Esophagus muscularis mucosa (tissue), 4 donors: ENCODE measurements at regions not wholly inside any gene's neighbourhood (a gene's known extent, or its start where the extent isn't known, plus 50 kb on each side); places are given as distances from the start of the nearest gene placed in this dataset.

ENCODE experiments used
- DNase-seq: peaks from one replicate; pipeline ENCODE4 v3.0.0-alpha.2; 2017; ENCODE audit errors: extremely low spot score
- H3K27ac ChIP-seq, 4 donors: fragments of 200-600 bp; sonication (generic); replicated peaks in 1 of 4; 1 replicate in 3 of 4; 2 replicates in 1 of 4; pipeline ENCODE4 v1.5.1; 2016 to 2019; ENCODE audit warnings: mild to moderate bottlenecking in 1 of 4
- H3K27me3 ChIP-seq, 4 donors: fragments of 200-600 bp; sonication (generic); one replicate each; pipeline versions ENCODE4 v1.5.1 to v1.6.0; 2016 to 2019
- H3K36me3 ChIP-seq, 4 donors: fragments of 200-600 bp; sonication (generic); one replicate each; pipeline ENCODE4 v1.5.1; 2016 to 2019
- H3K4me1 ChIP-seq, 4 donors: fragments of 200-600 bp; sonication (generic); one replicate each; pipeline ENCODE4 v1.5.1; 2016 to 2019
- H3K4me3 ChIP-seq, 4 donors: fragments of 200-600 bp; sonication (generic); 1 replicate in 2 of 4; 2 replicates in 2 of 4; pipeline ENCODE4 v1.5.1; 2016 to 2019; ENCODE audit warnings: mild to moderate bottlenecking in 4 of 4, moderate library complexity in 1 of 4
- H3K9me3 ChIP-seq, 4 donors: fragments of 200-600 bp; sonication (generic); 1 replicate in 3 of 4; 2 replicates in 1 of 4; pipeline ENCODE4 v1.5.1; 2016 to 2019
- EP300 ChIP-seq: sonication (generic); formaldehyde crosslinking; IDR thresholded peaks from one replicate; pipeline ENCODE4 v1.6.1; 2017; ENCODE audit warnings: antibody characterized with exemption
- POLR2A ChIP-seq: fragments of 450-650 bp; IDR thresholded peaks from one replicate; pipeline ENCODE4 v1.6.1; 2017; ENCODE audit warnings: antibody characterized with exemption, moderate library complexity, mild to moderate bottlenecking, low read depth
- POLR2AphosphoS5 ChIP-seq, 2 donors: sonication (generic); formaldehyde crosslinking; IDR thresholded peaks; one replicate each; pipeline ENCODE4 v1.6.1; 2017; ENCODE audit warnings: antibody characterized with exemption in 2 of 2
- WGBS: methylation state at CpG from one replicate; pipeline ENCODE4 v1.1.5; 2018; 5-methylcytosine and 5-hydroxymethylcytosine counted together
- intact Hi-C: fragments of 100-400 bp; cut with DNase I; formaldehyde crosslinking; loops from one replicate; pipeline ENCODE4 v1.15.1; 2023
- TF ChIP-seq, protein P1 (sequence below), 3 experiments: fragments of 200-600 bp in 2 of 3; fragments of 450-650 bp in 1 of 3; sonication (generic) in 2 of 3; IDR thresholded peaks; one replicate each; pipeline ENCODE4 v1.5.1; 2017 to 2019; ENCODE audit warnings: antibody characterized with exemption in 3 of 3, mild to moderate bottlenecking in 2 of 3, moderate library complexity in 1 of 3

DNA sequence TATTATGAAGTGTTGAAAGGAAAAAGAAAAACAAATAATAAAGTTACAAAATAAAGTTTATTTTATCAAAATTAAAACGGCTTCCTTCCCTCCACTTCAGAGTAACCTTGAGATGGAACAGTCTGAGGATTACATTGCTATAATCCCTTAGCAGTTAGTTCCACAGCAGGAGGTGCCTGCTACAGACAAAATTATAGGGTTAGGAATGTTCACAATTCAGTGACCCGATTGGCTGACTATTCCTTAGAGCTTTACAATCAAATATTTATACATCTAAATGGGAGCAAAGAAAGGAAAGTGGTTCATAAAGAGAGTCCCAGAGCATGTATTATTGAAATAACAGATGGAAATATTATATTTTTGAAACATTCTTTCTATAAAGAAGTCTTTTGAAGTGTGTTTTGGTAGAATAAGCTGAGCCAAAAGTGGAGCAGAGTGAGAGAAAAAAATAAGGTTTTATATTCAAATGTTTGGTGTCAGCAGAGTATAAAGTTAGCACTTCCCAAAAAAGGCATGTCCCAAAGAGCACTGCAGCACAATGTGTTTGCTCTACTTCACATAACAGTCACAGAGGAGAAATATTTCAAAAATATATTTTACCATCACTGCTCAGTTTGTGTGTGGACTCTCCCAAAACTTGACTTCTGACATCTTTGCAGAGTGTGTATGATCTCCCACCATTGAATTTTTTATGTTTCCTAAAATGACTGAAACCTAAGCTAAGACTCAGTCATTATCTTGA, 71.4 kb upstream of the GORAB start:
- 35% methylated on average over 2 of the region's 2 CpGs for WGBS
- no peaks in the 10 kb centered on the region for H3K9me3 ChIP-seq
- no peaks in the 10 kb centered on the region for H3K36me3 ChIP-seq
- TF ChIP-seq, protein P1, sequence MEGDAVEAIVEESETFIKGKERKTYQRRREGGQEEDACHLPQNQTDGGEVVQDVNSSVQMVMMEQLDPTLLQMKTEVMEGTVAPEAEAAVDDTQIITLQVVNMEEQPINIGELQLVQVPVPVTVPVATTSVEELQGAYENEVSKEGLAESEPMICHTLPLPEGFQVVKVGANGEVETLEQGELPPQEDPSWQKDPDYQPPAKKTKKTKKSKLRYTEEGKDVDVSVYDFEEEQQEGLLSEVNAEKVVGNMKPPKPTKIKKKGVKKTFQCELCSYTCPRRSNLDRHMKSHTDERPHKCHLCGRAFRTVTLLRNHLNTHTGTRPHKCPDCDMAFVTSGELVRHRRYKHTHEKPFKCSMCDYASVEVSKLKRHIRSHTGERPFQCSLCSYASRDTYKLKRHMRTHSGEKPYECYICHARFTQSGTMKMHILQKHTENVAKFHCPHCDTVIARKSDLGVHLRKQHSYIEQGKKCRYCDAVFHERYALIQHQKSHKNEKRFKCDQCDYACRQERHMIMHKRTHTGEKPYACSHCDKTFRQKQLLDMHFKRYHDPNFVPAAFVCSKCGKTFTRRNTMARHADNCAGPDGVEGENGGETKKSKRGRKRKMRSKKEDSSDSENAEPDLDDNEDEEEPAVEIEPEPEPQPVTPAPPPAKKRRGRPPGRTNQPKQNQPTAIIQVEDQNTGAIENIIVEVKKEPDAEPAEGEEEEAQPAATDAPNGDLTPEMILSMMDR (IDR thresholded peaks at IDR 0.05), result no peak
- TF ChIP-seq EP300 (no peak), POLR2AphosphoS5 (IDR thresholded peaks at IDR 0.05) (no peak), POLR2A (no peak)
- intact Hi-C loops, result no loop called here
- peaks cover 0 to 13% (median 8%) of the 10 kb centered on the region in 4 donors for H3K4me1 ChIP-seq
- H3K4me3 ChIP-seq, result no peak overlapping the region
- H3K27ac ChIP-seq, result no peak overlapping the region
- DNase-seq, result no peak
- H3K27me3 ChIP-seq, result no peaks in the 10 kb centered on the region

DNA sequence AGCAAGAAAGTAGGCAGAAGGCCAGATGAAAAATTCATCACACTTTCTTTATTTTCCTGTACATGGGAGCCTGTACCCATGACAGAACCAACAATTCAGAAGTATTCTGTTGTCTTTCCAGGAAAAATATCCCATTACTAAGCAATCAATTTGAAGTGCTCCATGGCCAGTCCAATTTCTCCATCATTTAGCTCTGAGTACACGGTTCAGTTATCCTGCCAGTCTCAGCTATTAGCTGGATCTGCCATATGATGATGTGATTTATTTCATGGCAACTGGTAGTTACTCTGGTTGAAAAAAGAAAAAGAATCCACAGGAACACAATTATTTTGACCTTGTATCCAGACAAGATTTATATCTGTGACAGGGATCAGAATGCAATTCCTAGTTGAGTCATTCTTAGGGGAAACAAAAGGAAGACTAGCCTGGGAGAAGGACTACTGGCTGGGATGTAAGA, 70.6 kb upstream of the GORAB start:
- WGBS, result 44% methylated on average over 1 of the region's 1 CpG

DNA sequence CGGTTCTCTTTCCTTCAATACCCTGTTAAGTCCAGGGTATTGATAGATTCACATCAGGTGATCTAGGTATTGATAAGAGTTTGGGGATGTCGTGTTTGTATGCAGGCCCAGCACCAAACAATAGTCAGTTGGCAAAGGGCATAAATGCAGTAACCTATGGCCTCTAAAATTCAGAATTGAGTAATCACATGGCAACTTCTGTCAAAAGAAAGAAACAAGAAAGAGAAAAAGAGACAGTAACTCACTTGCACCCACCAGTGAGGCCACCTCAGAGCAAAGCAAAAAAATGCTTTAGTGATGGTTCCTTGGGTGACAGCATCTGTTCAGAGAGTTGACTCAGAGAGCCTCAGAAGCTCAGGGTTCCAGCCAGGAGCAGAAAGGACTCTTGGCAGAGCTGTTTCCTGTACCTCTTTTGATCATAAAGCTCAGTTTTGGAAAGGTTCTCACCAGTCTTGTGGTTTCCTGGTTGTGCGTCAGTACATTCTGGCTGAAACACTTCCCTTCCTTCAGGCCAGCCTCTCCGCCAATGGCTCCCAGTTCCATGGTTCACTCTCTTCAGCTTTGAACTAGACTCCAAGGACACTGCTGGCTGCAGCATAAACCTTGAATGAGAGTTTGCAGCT, 70.1 kb upstream of the GORAB start:
- no peak overlapping the region for H3K4me3 ChIP-seq
- H3K4me1 ChIP-seq, result peaks cover 0 to 13% (median 8%) of the 10 kb centered on the region in 4 donors
- no peaks in the 10 kb centered on the region for H3K27me3 ChIP-seq
- intact Hi-C loops, result no loop called here
- no peak for DNase-seq
- H3K36me3 ChIP-seq, result no peaks in the 10 kb centered on the region
- no peak overlapping the region for H3K27ac ChIP-seq
- 59% methylated on average over 4 of the region's 4 CpGs for WGBS
- no peaks in the 10 kb centered on the region for H3K9me3 ChIP-seq
- TF ChIP-seq POLR2A, result no peak
- no peak for TF ChIP-seq EP300
- TF ChIP-seq, protein P1 (IDR thresholded peaks at IDR 0.05), result no peak
- TF ChIP-seq POLR2AphosphoS5 (IDR thresholded peaks at IDR 0.05), result no peak

More for the DNA sequence above, 70.6 kb upstream of the GORAB start:
- Histone ChIP-seq H3K27ac (no peak overlapping the region), H3K27me3 (no peaks in the 10 kb centered on the region), H3K4me1 (peaks cover 0 to 13% (median 8%) of the 10 kb centered on the region in 4 donors), H3K4me3 (no peak overlapping the region), H3K36me3 (no peaks in the 10 kb centered on the region), H3K9me3 (no peaks in the 10 kb centered on the region)
- intact Hi-C loops, result no loop called here
- TF ChIP-seq POLR2A (no peak), POLR2AphosphoS5 (IDR thresholded peaks at IDR 0.05) (no peak), EP300 (no peak)
- TF ChIP-seq, protein P1 (IDR thresholded peaks at IDR 0.05), result no peak
- no peak for DNase-seq

DNA sequence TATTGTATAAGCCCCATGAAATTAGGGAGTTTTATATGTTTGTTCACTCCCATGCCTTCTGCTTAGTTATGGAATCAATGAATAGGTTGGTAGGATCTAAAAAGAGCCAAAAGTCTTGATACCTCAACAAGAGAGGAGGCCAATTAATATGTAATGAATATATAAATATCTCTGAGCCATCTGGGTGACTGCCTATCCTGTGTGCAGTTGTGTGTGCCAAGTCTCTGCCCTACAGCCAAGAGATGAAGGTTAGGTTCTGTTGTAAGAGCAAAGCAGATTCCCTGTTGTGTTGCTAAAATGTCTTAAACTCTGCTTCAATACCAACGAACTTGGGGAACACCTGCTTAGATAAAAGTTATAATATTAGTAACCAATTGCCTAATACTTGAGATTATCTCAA, 61.8 kb upstream of the GORAB start:
- intact Hi-C loops, result no loop called here
- DNase-seq, result no peak
- no peaks in the 10 kb centered on the region for H3K27me3 ChIP-seq

More for the DNA sequence above, 61.8 kb upstream of the GORAB start:
- no peak for TF ChIP-seq EP300
- no peak for TF ChIP-seq POLR2AphosphoS5 (IDR thresholded peaks at IDR 0.05)
- no peak for TF ChIP-seq POLR2A
- TF ChIP-seq, protein P1 (IDR thresholded peaks at IDR 0.05), result no peak
- no peak overlapping the region for H3K4me3 ChIP-seq
- WGBS, result 32% methylated on average over 1 of the region's 1 CpG
- H3K36me3 ChIP-seq, result no peaks in the 10 kb centered on the region
- H3K4me1 ChIP-seq, result peaks cover 0 to 10% (median 7%) of the 10 kb centered on the region in 4 donors
- H3K27ac ChIP-seq, result no peak overlapping the region
- H3K9me3 ChIP-seq, result no peaks in the 10 kb centered on the region
